Fibroblast of mammary gland (primary cell): ENCODE measurements at regions not wholly inside any gene's neighbourhood (a gene's known extent, or its start where the extent isn't known, plus 50 kb on each side); places are given as distances from the start of the nearest gene placed in this dataset.

ENCODE experiments used
- DNase-seq: peaks from one replicate; pipeline ENCODE4 v3.0.0-alpha.2; 2010; ENCODE audit warnings: low read depth
- H3K4me3 ChIP-seq: 2 replicates; pipeline ENCODE4 v1.5.1; 2011; ENCODE audit warnings: low read depth, mild to moderate bottlenecking, low read length, moderate library complexity; ENCODE audit not compliant: control insufficient read depth
- TF ChIP-seq, protein P1 (sequence below): conservative IDR thresholded peaks from 2 replicates; pipeline ENCODE4 v1.5.1; 2011; ENCODE audit warnings: low read depth, low read length, inconsistent platforms; ENCODE audit not compliant: control insufficient read depth, insufficient read depth

DNA sequence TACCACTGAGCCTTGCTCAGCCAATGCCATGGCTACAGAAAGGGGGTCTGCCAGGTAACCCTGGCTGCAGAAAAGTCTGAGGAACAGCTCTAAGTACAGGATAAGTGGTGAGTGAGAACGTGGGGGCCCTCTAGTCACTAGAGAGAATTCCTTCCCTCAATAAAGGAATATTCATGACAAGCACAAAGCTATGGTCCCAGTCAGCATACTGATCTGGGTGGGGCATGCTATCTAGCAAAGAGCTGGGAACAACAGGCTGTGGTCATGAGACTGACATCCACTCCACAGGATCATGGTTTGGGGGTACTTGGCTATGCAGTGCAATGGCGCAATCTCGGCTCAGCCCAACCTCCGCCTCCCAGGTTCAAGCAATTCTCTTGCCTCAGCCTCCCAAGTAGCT is 140.4 kb downstream of the MTHFS start:
- no peak overlapping the region for H3K4me3 ChIP-seq
- no peak for DNase-seq
- TF ChIP-seq, protein P1, sequence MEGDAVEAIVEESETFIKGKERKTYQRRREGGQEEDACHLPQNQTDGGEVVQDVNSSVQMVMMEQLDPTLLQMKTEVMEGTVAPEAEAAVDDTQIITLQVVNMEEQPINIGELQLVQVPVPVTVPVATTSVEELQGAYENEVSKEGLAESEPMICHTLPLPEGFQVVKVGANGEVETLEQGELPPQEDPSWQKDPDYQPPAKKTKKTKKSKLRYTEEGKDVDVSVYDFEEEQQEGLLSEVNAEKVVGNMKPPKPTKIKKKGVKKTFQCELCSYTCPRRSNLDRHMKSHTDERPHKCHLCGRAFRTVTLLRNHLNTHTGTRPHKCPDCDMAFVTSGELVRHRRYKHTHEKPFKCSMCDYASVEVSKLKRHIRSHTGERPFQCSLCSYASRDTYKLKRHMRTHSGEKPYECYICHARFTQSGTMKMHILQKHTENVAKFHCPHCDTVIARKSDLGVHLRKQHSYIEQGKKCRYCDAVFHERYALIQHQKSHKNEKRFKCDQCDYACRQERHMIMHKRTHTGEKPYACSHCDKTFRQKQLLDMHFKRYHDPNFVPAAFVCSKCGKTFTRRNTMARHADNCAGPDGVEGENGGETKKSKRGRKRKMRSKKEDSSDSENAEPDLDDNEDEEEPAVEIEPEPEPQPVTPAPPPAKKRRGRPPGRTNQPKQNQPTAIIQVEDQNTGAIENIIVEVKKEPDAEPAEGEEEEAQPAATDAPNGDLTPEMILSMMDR, result no peak

DNA sequence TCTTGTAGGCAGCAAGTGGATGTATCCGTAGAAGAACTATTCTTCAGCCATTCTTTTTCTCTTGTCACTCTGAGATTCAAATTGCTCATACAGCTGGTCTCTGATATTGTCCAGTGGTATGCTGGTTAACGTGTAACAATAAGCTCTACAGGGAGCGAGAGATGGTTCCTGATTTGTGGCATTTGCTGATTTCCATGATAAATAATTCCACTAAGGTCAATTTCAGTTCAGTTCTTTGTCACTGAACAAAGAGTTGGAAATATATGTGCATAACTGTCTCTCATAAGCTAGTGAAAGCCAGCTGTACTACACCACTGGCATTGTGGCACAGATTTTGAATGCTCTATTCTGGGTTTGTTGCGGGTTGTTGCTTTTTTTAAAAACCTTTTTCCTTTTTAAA is 131.7 kb downstream of the MTHFS start:
- DNase-seq, result no peak
- TF ChIP-seq, protein P1, result no peak
- no peak overlapping the region for H3K4me3 ChIP-seq

DNA sequence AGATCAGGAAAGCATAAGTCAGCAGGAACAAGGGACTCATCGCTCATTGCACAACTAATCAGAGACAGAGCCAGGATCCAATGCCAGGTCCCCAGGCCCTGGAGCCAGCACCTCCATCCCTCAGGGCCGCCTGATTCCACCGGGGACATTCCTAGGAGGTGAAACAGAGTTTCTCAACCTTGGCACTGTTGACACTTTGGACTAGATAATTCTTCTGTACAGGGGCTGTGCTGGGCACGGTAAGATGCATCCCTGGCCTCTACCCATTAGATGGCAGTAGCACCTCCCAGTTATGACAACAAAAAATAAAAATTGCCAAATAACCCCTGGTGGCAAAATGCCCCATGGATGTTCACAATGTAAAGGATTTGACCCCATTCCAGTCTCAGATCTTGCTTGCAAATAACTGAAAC is 127.7 kb downstream of the MTHFS start:
- peak; percentile 41 for DNase-seq
- H3K4me3 ChIP-seq, result no peak overlapping the region
- TF ChIP-seq, protein P1, result peak; percentile 44

DNA sequence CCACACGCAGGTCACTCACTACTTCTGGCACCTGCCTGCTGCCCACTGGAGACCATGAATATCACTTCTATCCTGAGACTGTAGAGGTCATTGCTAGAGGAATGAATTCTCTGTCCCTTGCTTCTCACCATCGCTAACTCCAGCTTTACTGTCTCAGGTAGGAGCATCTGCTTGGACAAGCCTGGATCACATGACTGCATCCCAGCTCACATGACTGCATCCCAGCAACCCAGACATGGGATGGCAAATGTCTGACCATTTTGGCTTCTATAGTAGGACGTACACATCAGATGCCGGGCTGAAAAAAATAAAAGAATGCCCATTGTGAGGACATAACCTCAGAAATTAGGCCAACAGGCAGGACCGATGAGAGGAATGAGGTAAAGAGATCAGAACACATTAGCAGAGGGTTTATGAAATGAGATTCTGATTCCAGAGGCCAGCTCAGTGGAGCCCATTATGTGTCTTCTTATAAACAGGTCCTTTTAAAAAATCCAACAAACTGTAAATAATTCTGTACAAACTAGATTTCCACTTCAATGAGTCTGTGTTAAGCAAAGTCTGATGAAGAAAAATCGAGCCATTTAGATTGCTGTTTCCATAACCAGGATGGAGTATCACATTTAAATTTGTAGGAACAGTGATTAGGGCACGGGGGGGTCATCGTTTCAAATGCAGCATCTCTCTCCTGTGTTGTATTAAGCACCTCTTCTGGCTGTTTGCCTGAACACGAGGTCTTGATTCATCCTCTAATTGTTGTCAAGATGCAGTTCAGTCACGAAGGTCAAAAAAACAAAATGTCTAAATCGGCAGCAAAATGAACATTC is 126.7 kb downstream of the MTHFS start:
- TF ChIP-seq, protein P1, result no peak
- DNase-seq, result no peak
- no peak overlapping the region for H3K4me3 ChIP-seq

DNA sequence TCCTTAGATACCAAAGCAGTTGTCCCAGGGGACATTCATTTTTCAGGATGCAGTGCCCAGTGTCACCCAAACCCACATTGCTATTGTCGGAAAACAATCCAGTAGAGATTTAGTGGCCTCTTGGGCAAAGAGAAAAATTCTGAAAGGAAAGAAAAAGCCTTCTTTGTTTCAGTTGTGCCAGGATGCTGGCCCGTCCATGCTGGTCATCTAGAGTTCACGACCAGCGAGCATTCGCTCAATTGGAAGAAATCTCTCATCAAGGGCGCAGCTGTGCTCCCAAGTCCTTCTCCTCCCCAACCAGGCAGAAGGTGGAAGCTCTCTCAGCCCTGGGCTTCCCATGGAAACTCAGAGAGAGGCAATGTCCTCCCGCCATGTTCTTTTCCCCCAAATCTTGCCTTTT is 123.7 kb downstream of the MTHFS start:
- DNase-seq, result no peak
- no peak overlapping the region for H3K4me3 ChIP-seq
- TF ChIP-seq, protein P1, result no peak

DNA sequence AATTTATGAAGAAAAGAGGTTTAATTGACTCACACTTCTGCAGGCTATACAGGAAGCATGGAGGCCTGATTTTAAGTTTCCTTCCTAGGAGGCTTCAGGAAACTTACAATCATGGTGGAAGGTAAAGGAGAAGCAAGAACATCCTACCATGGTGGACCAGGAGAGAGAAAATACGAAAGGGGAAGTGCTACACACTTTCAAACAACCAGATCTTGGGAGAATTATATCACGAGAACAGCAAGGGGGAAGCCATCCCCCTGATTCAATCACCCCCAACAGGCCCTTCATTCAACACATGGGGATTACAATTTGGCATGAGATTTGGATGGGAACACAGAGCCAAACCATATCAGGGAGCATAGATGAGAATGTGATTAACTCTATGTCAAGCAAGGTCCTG is 121.0 kb downstream of the MTHFS start:
- TF ChIP-seq, protein P1, result no peak
- H3K4me3 ChIP-seq, result no peak overlapping the region
- no peak for DNase-seq

DNA sequence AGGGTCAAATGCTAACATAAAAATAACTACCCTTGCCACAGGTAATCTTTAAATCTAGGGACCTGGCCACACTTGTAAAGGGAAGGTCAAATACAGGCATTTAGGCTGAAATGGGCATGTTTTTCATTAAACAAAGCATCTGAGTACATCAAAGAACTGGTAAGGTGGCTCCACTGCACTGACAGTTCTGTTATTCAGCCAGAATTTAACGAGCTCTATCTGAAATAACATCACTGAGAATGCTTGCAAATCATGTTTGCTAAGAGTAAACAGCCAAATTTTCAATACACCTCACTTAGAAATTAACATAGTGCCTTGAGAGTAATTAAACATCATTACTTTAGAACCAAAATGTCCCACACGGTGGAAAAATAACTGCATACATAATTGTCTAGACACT is 118.9 kb downstream of the MTHFS start:
- TF ChIP-seq, protein P1, result no peak
- DNase-seq, result no peak
- no peak overlapping the region for H3K4me3 ChIP-seq
